GM19328 (cell line): ENCODE measurements at regions not wholly inside any gene's neighbourhood (a gene's known extent, or its start where the extent isn't known, plus 50 kb on each side); places are given as distances from the start of the nearest gene placed in this dataset.
"Not testable (repeated sequence)": the region's sequence is repeated elsewhere in the genome, so short reads cannot be mapped to it uniquely, and the experiment has no call there.

Source experiments
- ATAC-seq: cut with Tn5 transposase; IDR thresholded peaks from one replicate; pipeline ENCODE4 v1.9.1; 2021; ENCODE audit warnings: mild to moderate bottlenecking, moderate library complexity; ENCODE audit not compliant: unreplicated experiment

GRCh38 chr2:185373229-185373628 is 365.4 kb upstream of the FSIP2 start:
- no peak for ATAC-seq

DNA sequence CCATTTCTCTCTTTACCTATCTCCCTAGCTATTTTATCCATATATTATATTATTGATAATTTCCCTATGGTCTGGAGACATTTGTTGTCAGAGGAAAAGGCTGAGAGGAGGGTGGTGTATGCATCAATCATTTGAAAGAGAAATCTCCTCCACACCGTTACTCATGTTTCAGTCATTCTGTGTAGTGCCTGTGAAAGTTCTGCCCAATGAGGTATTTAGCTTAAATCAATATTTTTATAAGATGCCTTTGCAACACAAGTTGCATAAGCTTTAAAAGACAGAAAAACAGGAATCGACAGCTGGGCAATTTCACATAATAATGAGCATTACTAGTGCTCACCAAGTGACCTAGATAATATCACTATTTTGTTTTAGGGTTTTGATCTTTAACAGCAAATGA is 363.7 kb upstream of the FSIP2 start:
- no peak for ATAC-seq

DNA sequence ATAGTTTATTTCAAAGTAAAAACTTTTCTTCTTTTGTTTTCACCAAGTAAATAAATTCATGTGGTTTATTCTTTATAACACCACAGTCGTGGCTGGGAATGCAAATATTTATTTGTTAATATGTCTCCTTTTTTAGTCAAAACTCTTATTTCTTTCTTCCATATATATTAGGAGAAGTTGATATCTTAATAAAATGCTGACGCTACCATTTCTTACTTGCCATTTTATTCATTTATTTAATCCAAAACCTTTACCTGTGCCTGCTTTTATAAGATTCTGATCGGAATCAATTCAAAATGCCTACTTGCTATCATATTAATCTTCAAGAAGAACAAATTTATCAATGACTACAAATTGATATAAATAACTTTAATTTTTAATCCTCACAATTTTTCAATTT is 362.9 kb upstream of the FSIP2 start:
- no peak for ATAC-seq

DNA sequence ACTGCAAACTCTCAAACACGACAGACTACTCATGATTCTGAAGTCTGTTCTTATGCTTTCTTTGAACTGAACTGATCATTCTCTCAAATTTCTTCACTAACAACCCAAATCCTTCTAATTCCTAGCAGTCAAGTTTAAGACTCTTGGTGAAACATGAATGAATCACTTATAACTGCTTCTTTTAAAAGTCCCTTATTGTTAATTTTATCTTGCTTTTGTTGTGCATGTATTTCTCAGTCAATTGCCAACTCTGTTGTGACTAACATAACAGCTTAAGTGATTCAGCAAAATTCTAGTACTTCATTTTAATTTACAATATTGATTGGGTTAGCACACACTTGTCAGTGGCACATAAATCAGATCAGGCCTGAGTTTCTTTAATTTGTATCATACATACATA is 357.0 kb upstream of the FSIP2 start:
- ATAC-seq = no peak

- no peak for ATAC-seq
These were observed 353.6 kb upstream of the FSIP2 start for GRCh38 chr2:185384822-185385560.

- no peak for ATAC-seq
These were observed 350.4 kb upstream of the FSIP2 start for GRCh38 chr2:185388226-185388625.

DNA sequence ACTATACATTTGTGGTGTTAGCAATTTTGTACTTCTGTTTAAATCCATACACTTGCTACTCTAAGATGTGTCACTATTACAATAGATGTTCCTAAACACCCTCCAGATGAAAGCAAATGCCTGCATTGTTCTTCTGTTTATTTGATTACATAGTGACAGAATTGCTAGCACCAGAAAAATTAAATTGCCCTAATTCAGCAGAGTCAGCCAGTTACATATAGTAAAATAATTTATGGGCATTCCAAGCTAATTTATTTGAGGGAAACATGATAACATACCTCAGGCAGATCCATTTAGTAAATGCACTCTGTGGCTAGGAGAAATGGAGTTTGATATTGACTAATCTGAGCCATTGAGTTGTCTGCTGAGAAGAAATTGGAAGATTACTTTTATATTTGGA is 347.1 kb upstream of the FSIP2 start:
- no peak for ATAC-seq

DNA sequence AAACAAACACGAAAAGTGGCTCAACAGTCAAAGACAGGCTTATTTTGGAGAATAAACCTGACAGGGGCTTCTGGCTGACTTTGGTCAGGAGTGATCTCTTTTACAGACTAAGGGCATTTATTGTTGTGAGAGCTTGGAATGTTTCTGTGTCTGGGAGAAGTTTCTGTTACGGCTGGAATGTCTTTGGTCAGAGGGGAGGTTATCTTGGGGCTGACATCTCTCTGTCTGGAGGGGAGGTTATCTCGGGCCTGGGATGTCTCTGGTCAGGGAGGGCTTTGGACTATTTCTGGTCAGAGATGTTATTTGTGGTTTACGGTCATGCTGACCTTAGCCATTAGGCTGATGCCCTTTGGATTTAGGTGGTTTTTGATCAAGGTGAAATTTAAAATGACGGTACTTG is 345.5 kb upstream of the FSIP2 start:
- no peak for ATAC-seq

DNA sequence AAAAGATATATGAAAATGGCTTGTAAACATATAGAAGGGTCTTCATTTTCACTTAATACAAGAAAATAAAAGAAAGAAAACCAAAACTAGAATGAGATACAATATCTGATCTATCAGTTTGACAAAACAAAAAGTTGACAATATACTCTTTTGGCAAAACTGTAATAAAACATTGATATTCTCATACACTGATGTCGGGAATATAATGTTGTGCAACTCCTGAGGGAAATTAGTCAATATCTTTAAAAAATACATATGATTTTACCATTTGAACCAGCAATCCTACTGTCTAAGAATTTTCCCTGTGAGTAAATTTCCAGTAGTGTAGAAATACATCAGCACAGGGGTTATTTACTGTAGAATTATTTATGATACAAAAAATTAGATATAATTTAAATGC is 336.1 kb upstream of the FSIP2 start:
- ATAC-seq = no peak

GRCh38 chr2:185404578-185404977 is 334.0 kb upstream of the FSIP2 start:
- ATAC-seq = no peak

DNA sequence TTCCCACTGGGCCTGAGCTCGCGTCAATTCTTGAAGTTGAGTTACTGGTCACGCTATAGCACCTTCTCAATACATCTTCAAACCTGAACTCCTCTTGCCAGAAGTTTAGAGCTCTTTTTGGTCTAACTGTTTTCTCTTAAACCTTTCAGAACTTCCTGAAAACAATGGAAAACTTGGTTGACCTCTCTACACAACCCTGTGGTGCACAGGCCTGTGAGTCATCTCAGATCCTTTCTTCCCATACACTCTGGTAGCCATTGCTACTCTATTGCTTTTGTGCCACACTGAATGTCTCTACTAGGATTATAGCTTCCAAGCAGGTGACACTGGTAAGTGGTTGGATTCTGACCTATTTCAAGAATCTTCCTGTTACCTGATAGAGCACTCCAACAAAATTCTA is 321.5 kb upstream of the FSIP2 start:
- no peak for ATAC-seq

DNA sequence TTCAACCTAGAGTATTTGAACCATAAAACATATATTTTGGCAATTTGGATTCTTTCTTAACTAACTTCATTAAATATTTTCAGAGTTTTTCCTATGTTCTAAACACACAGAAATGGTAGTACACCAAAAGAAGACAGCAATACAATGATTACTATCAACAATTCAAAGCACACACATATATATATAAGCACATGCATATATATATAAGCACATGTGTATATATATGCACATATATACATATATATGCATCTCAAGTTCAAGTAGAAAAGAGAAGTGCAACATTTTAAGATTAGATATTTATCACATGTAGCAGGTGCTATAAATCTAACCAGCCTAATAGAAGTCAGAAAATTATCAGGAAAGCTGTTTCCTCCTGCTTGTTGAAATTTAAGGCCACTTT is 320.9 kb upstream of the FSIP2 start:
- ATAC-seq = no peak

- not testable (repeated sequence) for ATAC-seq
These were observed 313.5 kb upstream of the FSIP2 start for GRCh38 chr2:185424958-185425629.

- ATAC-seq = no peak
These were observed 310.6 kb upstream of the FSIP2 start for GRCh38 chr2:185428000-185428399.

GRCh38 chr2:185433824-185434223 is 304.8 kb upstream of the FSIP2 start:
- no peak for ATAC-seq

DNA sequence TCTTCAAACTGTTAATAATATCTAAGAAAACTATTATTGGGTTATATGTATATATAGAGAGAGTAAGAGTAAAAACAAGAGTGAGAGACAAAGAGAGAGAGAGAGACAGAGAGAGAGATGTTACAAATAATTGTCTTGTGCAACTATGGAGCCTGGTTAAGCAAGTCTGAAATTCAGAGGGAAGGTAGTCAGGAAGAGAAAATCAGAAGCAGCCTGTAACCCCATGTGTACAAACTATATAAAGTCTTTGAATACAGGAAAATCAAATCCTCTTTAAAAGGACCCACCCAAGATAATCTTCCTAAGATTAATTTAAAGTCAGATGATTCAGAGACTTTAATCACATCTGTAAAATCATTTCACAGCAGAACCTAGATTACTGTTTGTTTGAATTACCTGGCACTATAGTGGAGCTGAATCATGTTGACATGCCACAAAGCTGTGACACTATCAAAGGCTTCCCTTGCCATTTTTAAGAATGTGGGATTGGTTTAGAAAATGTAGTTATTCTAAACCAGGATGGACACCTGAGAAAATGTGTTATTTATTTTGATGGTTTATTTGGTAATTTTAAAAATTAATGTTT is 301.7 kb upstream of the FSIP2 start:
- no peak for ATAC-seq

- ATAC-seq = no peak
These were observed 297.1 kb upstream of the FSIP2 start for GRCh38 chr2:185441486-185442005.

- ATAC-seq = no peak
These were observed 282.1 kb upstream of the FSIP2 start for GRCh38 chr2:185456517-185456916.

- no peak for ATAC-seq
These were observed 275.1 kb upstream of the FSIP2 start for GRCh38 chr2:185463481-185463880.

DNA sequence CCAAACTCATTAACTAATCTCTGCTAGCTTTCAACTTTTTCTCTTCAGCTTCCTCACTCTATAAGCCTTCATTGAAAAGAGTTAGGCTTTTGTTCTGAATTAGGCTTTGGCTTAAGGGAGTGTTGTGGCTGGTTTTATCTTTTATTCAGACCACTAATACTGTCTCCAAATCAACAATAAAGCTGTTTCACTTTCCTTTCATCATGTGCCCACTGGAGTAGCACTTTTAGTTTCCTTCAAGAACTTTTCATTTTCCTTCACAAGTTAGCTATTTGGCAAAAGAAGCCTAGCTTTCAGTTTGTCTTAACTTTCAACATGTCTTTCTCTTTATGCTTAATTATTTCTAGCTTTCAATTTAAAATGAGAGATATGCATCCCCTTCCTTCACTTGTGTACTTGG is 271.7 kb upstream of the FSIP2 start:
- no peak for ATAC-seq

GRCh38 chr2:185471441-185471840 is 267.2 kb upstream of the FSIP2 start:
- ATAC-seq = no peak

- ATAC-seq = no peak
These were observed 266.0 kb upstream of the FSIP2 start for GRCh38 chr2:185472574-185472973.
